Osteoblast (primary cell): ENCODE measurements at regions not wholly inside any gene's neighbourhood (a gene's known extent, or its start where the extent isn't known, plus 50 kb on each side); places are given as distances from the start of the nearest gene placed in this dataset.
"Not testable (repeated sequence)": the region's sequence is repeated elsewhere in the genome, so short reads cannot be mapped to it uniquely, and the experiment has no call there.

Source experiments
- DNase-seq: peaks from one replicate; pipeline ENCODE4 v3.0.0; 2011; ENCODE audit warnings: low spot score, mixed read lengths; ENCODE audit not compliant: insufficient read length; ENCODE audit errors: missing footprints
- H2AFZ ChIP-seq: 2 replicates; pipeline ENCODE4 v1.6.0; 2011; ENCODE audit warnings: mild to moderate bottlenecking, low read length
- H3K27ac ChIP-seq: 2 replicates; pipeline ENCODE4 v1.5.1; 2011; ENCODE audit warnings: mild to moderate bottlenecking, low read depth, low read length, moderate library complexity
- H3K27me3 ChIP-seq: 2 replicates; pipeline ENCODE4 v1.6.0; 2012; ENCODE audit warnings: mild to moderate bottlenecking, control low read depth, inconsistent platforms, low read length, moderate library complexity; ENCODE audit not compliant: insufficient read depth
- H3K36me3 ChIP-seq: 2 replicates; pipeline ENCODE4 v1.5.1; 2011; ENCODE audit warnings: mild to moderate bottlenecking, low read length, control low read depth, moderate library complexity; ENCODE audit not compliant: insufficient read depth
- H3K4me1 ChIP-seq: 2 replicates; pipeline ENCODE4 v1.5.1; 2011; ENCODE audit warnings: mild to moderate bottlenecking, low read length, control low read depth, moderate library complexity; ENCODE audit not compliant: insufficient read depth
- H3K4me2 ChIP-seq: 2 replicates; pipeline ENCODE4 v1.6.0; 2011; ENCODE audit warnings: mild to moderate bottlenecking, low read length; ENCODE audit not compliant: insufficient read depth
- H3K4me3 ChIP-seq: fragments of 200-600 bp; sonication (generic); 3 replicates; pipeline ENCODE4 v1.5.1; 2012; ENCODE audit warnings: mild to moderate bottlenecking, low read length, inconsistent platforms; ENCODE audit not compliant: insufficient read depth
- H3K79me2 ChIP-seq: 2 replicates; pipeline ENCODE4 v1.6.0; 2012; ENCODE audit warnings: mild to moderate bottlenecking, low read length, control low read depth, inconsistent platforms; ENCODE audit not compliant: insufficient read depth
- H3K9me3 ChIP-seq: 2 replicates; pipeline ENCODE4 v1.5.1; 2011; ENCODE audit warnings: low read depth, low read length, control low read depth
- H4K20me1 ChIP-seq: 2 replicates; pipeline ENCODE4 v1.6.0; 2012; ENCODE audit warnings: mild to moderate bottlenecking, low read length, control low read depth; ENCODE audit not compliant: insufficient read depth
- CTCF ChIP-seq: IDR thresholded peaks from 2 replicates; pipeline ENCODE4 v1.5.1; 2011; ENCODE audit warnings: mild to moderate bottlenecking, low read depth, low read length, moderate library complexity; ENCODE audit errors: extremely low read depth

GRCh38 chrX:53831662-53832635 is 145.4 kb upstream of the HUWE1 start:
- Histone ChIP-seq H2AFZ (no peak overlapping the region), H3K4me1 (no peaks in the 10 kb centered on the region), H3K27me3 (no peaks in the 10 kb centered on the region), H3K9me3 (no peaks in the 10 kb centered on the region), H3K4me3 (no peak overlapping the region), H3K27ac (no peak overlapping the region), H3K36me3 (no peaks in the 10 kb centered on the region), H3K4me2 (no peak overlapping the region), H3K79me2 (no peaks in the 10 kb centered on the region), H4K20me1 (no peaks in the 10 kb centered on the region)
- DNase-seq: peak; percentile 46
- TF ChIP-seq CTCF: peak; percentile 43

GRCh38 chrX:53824686-53825085 is 138.2 kb upstream of the HUWE1 start:
- Histone ChIP-seq H3K79me2 (no peaks in the 10 kb centered on the region), H4K20me1 (no peaks in the 10 kb centered on the region), H3K36me3 (no peaks in the 10 kb centered on the region), H3K27me3 (peaks cover 5% of the 10 kb centered on the region), H3K4me2 (no peak overlapping the region), H3K4me1 (no peaks in the 10 kb centered on the region), H3K4me3 (no peak overlapping the region), H3K27ac (no peak overlapping the region), H2AFZ (no peak overlapping the region), H3K9me3 (no peaks in the 10 kb centered on the region)
- TF ChIP-seq CTCF: no peak
- DNase-seq: no peak

GRCh38 chrX:53818115-53818514 is 131.6 kb upstream of the HUWE1 start:
- H3K79me2 ChIP-seq, H3K4me3 ChIP-seq, H3K36me3 ChIP-seq, H2AFZ ChIP-seq, H3K27me3 ChIP-seq, H3K4me2 ChIP-seq, H3K4me1 ChIP-seq, H4K20me1 ChIP-seq, H3K9me3 ChIP-seq, H3K27ac ChIP-seq, DNase-seq: not testable (repeated sequence)

GRCh38 chrX:53817548-53817947 is 131.0 kb upstream of the HUWE1 start:
- Histone ChIP-seq H3K36me3 (no peaks in the 10 kb centered on the region), H3K9me3 (no peaks in the 10 kb centered on the region), H3K79me2 (no peaks in the 10 kb centered on the region), H3K4me1 (no peaks in the 10 kb centered on the region), H3K27ac (no peak overlapping the region), H4K20me1 (no peaks in the 10 kb centered on the region), H3K27me3 (no peaks in the 10 kb centered on the region), H2AFZ (no peak overlapping the region), H3K4me2 (no peak overlapping the region), H3K4me3 (no peak overlapping the region)
- no peak for TF ChIP-seq CTCF
- no peak for DNase-seq
